Prostate gland (tissue), 2 donors: ENCODE measurements at regions not wholly inside any gene's neighbourhood (a gene's known extent, or its start where the extent isn't known, plus 50 kb on each side); places are given as distances from the start of the nearest gene placed in this dataset.

Experiments used
- DNase-seq: peaks from one replicate; pipeline ENCODE4 v3.0.0-alpha.2; 2019; ENCODE audit warnings: low spot score
- H3K27ac ChIP-seq, 2 donors: fragments of 200-600 bp; sonication (generic); 2 replicates each; pipeline ENCODE4 v1.5.1; 2017 to 2019
- H3K27me3 ChIP-seq: fragments of 200-600 bp; sonication (generic); replicated peaks from 2 replicates; pipeline ENCODE4 v1.5.1; 2019; ENCODE audit not compliant: insufficient read depth
- H3K36me3 ChIP-seq, 2 donors: fragments of 200-600 bp; sonication (generic); 1 replicate in 1 of 2; 2 replicates in 1 of 2; pipeline versions ENCODE4 v1.5.1 to v1.8.1; 2017 to 2019
- H3K4me1 ChIP-seq: fragments of 200-600 bp; sonication (generic); replicated peaks from 2 replicates; pipeline ENCODE4 v1.5.1; 2019
- H3K4me3 ChIP-seq, 2 donors: fragments of 200-600 bp; sonication (generic); 2 replicates each; pipeline ENCODE4 v1.5.1; 2017 to 2019
- H3K9me3 ChIP-seq: fragments of 200-600 bp; sonication (generic); 2 replicates; pipeline ENCODE4 v1.5.1; 2017
- POLR2A ChIP-seq: fragments of 450-650 bp; IDR thresholded peaks from one replicate; pipeline ENCODE4 v1.6.1; 2016; ENCODE audit warnings: antibody characterized with exemption, mild to moderate bottlenecking
- POLR2AphosphoS5 ChIP-seq: sonication (generic); formaldehyde crosslinking; IDR thresholded peaks from one replicate; pipeline ENCODE4 v1.6.1; 2017; ENCODE audit warnings: antibody characterized with exemption
- WGBS: methylation state at CpG from one replicate; pipeline ENCODE4 v1.1.5; 2018; 5-methylcytosine and 5-hydroxymethylcytosine counted together
- intact Hi-C: fragments of 100-400 bp; cut with DNase I; formaldehyde crosslinking; loops from one replicate; pipeline ENCODE4 v1.14.2; 2022
- TF ChIP-seq, protein P1 (sequence below), 4 experiments: fragments of 200-600 bp in 2 of 4; fragments of 450-650 bp in 2 of 4; sonication (generic) in 2 of 4; IDR thresholded peaks; 1 replicate in 3 of 4; 2 replicates in 1 of 4; pipeline ENCODE4 v1.5.1; 2016 to 2019; ENCODE audit warnings: antibody characterized with exemption in 4 of 4, mild to moderate bottlenecking in 2 of 4, moderate library complexity in 2 of 4

DNA sequence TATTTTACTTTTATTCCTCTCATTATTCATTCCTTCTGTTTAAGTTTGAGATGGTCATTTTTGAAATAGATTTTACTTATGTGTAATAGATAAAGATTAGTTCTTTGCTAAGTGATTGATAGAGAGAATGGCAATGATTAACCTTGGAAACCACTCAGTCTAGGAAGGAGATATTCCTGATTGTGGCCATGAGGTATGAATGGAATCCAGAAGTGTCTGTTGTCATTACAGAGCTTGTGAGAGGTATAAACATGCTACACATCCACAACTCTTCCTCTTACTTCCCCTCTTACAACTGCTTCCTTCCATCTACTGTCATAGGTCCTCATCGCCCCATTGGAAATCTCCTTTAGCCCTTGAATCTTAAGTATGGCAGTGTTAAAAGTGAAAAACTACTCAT is 988.8 kb upstream of the B3GALT2 start:
- TF ChIP-seq POLR2AphosphoS5 (no peak), POLR2A (no peak)
- TF ChIP-seq, protein P1, sequence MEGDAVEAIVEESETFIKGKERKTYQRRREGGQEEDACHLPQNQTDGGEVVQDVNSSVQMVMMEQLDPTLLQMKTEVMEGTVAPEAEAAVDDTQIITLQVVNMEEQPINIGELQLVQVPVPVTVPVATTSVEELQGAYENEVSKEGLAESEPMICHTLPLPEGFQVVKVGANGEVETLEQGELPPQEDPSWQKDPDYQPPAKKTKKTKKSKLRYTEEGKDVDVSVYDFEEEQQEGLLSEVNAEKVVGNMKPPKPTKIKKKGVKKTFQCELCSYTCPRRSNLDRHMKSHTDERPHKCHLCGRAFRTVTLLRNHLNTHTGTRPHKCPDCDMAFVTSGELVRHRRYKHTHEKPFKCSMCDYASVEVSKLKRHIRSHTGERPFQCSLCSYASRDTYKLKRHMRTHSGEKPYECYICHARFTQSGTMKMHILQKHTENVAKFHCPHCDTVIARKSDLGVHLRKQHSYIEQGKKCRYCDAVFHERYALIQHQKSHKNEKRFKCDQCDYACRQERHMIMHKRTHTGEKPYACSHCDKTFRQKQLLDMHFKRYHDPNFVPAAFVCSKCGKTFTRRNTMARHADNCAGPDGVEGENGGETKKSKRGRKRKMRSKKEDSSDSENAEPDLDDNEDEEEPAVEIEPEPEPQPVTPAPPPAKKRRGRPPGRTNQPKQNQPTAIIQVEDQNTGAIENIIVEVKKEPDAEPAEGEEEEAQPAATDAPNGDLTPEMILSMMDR (IDR thresholded peaks at IDR 0.05): no peak
- DNase-seq: no peak
- no peaks in the 10 kb centered on the region for H3K9me3 ChIP-seq
- no peak overlapping the region for H3K4me3 ChIP-seq
- no peaks in the 10 kb centered on the region for H3K36me3 ChIP-seq
- H3K4me1 ChIP-seq: no peaks in the 10 kb centered on the region
- WGBS: 100% methylated on average over 1 of the region's 1 CpG
- H3K27ac ChIP-seq: no peak overlapping the region
- H3K27me3 ChIP-seq: no peaks in the 10 kb centered on the region
- intact Hi-C loops: no loop called here

- no peaks in the 10 kb centered on the region for H3K27me3 ChIP-seq
- no peaks in the 10 kb centered on the region for H3K9me3 ChIP-seq
- TF ChIP-seq, protein P1 (IDR thresholded peaks at IDR 0.05): no peak
- H3K27ac ChIP-seq: no peak overlapping the region
- DNase-seq: no peak
- no peaks in the 10 kb centered on the region for H3K36me3 ChIP-seq
- H3K4me1 ChIP-seq: no peaks in the 10 kb centered on the region
- no peak overlapping the region for H3K4me3 ChIP-seq
- intact Hi-C loops: no loop called here
These were observed 988.1 kb upstream of the B3GALT2 start for GRCh38 chr1:194174528-194174927.

DNA sequence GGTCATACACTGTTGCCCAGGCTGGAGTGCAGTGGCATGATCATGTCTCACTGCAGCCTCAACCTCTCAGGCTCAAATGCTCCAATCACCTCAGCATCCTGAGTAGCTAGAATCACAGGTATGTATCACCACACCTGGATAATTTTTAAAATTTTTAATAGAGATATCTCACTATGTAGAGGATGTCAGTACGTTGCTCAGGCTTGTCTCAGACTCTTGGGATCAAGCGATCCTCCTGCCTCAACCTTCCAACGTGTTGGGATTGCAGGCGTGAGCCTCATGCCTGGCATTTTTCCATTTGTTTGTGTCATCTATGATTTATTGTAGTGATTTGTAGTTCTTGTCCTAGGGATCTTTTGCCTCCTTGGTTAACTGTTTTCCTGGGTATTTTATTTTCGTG is 985.2 kb upstream of the B3GALT2 start:
- no peak overlapping the region for H3K4me3 ChIP-seq
- DNase-seq: no peak
- 75% methylated on average over 5 of the region's 5 CpGs for whole genome bisulfite sequencing
- no peak overlapping the region for H3K27ac ChIP-seq
- intact Hi-C loops: no loop called here
- no peak for TF ChIP-seq POLR2AphosphoS5
- no peak for TF ChIP-seq POLR2A
- TF ChIP-seq, protein P1 (IDR thresholded peaks at IDR 0.05): no peak
- no peaks in the 10 kb centered on the region for H3K27me3 ChIP-seq
- no peaks in the 10 kb centered on the region for H3K4me1 ChIP-seq
- H3K36me3 ChIP-seq: no peaks in the 10 kb centered on the region
- no peaks in the 10 kb centered on the region for H3K9me3 ChIP-seq

DNA sequence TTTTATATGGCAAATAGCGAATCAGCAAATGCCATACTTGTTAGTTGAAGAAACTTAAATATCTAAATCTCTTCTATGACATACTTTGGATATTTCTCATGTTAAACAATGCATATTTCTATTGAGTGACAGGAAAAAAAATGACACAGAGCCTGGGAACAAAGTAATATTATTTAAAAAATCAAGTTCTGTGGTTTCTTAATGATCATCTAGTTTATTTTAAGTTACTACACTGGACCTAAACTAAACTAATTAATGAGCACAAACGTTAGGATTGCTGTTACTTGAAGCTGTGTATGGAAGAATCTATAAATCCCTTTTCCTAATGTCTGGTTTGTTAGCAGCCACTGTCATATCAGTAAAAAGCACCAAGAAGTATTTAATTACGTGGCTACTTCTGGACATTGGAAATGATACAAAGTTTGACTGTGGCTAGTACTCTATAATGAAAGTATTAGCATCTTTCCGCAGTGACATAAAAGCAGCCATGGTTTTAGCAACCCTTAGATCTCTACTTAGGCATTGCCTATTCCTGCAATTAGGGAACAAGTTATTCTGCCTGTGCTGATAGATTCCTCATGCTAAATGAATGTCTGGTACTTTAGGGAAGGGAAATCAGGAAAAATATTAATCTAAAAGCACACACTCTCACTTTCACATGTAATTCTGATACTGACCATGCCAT is 981.7 kb upstream of the B3GALT2 start:
- Histone ChIP-seq H3K27ac (no peak overlapping the region), H3K36me3 (no peaks in the 10 kb centered on the region), H3K9me3 (no peaks in the 10 kb centered on the region), H3K4me1 (no peaks in the 10 kb centered on the region), H3K4me3 (no peak overlapping the region), H3K27me3 (no peaks in the 10 kb centered on the region)
- no peak for TF ChIP-seq POLR2AphosphoS5
- TF ChIP-seq, protein P1 (IDR thresholded peaks at IDR 0.05): no peak
- no peak for TF ChIP-seq POLR2A
- no peak for DNase-seq
- WGBS: 69% methylated on average over 4 of the region's 4 CpGs
- intact Hi-C loops: no loop called here

GRCh38 chr1:194164755-194165154 is 978.3 kb upstream of the B3GALT2 start:
- TF ChIP-seq POLR2A (no peak), POLR2AphosphoS5 (no peak)
- TF ChIP-seq, protein P1 (IDR thresholded peaks at IDR 0.05): no peak
- WGBS: 75% methylated on average over 1 of the region's 1 CpG
- Histone ChIP-seq H3K27ac (no peak overlapping the region), H3K27me3 (no peaks in the 10 kb centered on the region), H3K4me3 (no peak overlapping the region), H3K4me1 (no peaks in the 10 kb centered on the region), H3K9me3 (no peaks in the 10 kb centered on the region), H3K36me3 (no peaks in the 10 kb centered on the region)
- intact Hi-C loops: no loop called here
- DNase-seq: no peak
